HCT116 (cell line): ENCODE measurements at regions not wholly inside any gene's neighbourhood (a gene's known extent, or its start where the extent isn't known, plus 50 kb on each side); places are given as distances from the start of the nearest gene placed in this dataset.

Experiments
- ATF3 ChIP-seq: IDR thresholded peaks from 2 replicates; pipeline ENCODE4 v1.6.1; 2012
- CBX3 ChIP-seq: IDR thresholded peaks from 2 replicates; pipeline ENCODE4 v1.6.1; 2012; ENCODE audit warnings: low read depth
- CTCF ChIP-seq, 3 experiments: fragments of 200-600 bp in 1 of 3; sonication (generic) in 1 of 3; IDR thresholded peaks in 2 of 3; conservative IDR thresholded peaks in 1 of 3; 2 replicates each; pipeline ENCODE4 v1.5.1; 2012 to 2017; ENCODE audit warnings: low read depth in 2 of 3, low read length in 2 of 3, antibody characterized with exemption in 1 of 3, borderline replicate concordance in 1 of 3, control low read depth in 1 of 3, mild to moderate bottlenecking in 1 of 3, mixed read lengths in 1 of 3, mixed run types in 1 of 3, moderate library complexity in 1 of 3; ENCODE audit not compliant: insufficient read depth in 1 of 3
- ELF1 ChIP-seq: IDR thresholded peaks from 2 replicates; pipeline ENCODE4 v1.6.1; 2012; ENCODE audit warnings: low read depth, borderline replicate concordance
- EZH2 ChIP-seq: fragments of 200-600 bp; sonication (generic); IDR thresholded peaks from 2 replicates; pipeline ENCODE4 v1.6.1; 2017; ENCODE audit warnings: antibody characterized with exemption, mixed run types
- POLR2A ChIP-seq: IDR thresholded peaks from 2 replicates; pipeline ENCODE4 v1.7.0; 2011; ENCODE audit warnings: borderline replicate concordance; ENCODE audit not compliant: insufficient read depth, insufficient read length; ENCODE audit errors: extremely low read depth
- POLR2AphosphoS5 ChIP-seq: IDR thresholded peaks from 2 replicates; pipeline ENCODE4 v1.6.1; 2011; ENCODE audit warnings: mild to moderate bottlenecking, low read depth, low read length, moderate library complexity
- REST ChIP-seq: IDR thresholded peaks from 2 replicates; pipeline ENCODE4 v1.6.1; 2012; ENCODE audit warnings: low read depth
- SIN3A ChIP-seq: IDR thresholded peaks from 2 replicates; pipeline ENCODE4 v1.6.1; 2012; ENCODE audit warnings: low read depth
- SP1 ChIP-seq: IDR thresholded peaks from 2 replicates; pipeline ENCODE4 v1.6.1; 2012; ENCODE audit warnings: low read depth
- SRF ChIP-seq: IDR thresholded peaks from 2 replicates; pipeline ENCODE4 v1.6.1; 2012; ENCODE audit warnings: low read depth
- ZFX ChIP-seq: fragments of 450-650 bp; IDR thresholded peaks from 2 replicates; pipeline ENCODE4 v1.6.1; 2017
- ZNF274 ChIP-seq: fragments of 200-500 bp; sonication (Bioruptor generic); IDR thresholded peaks from 2 replicates; pipeline ENCODE4 v1.6.1; 2014; ENCODE audit warnings: mild to moderate bottlenecking, low read depth, low read length, inconsistent platforms

- TF ChIP-seq CBX3 = no peak
- no peak for TF ChIP-seq EZH2
- TF ChIP-seq ZNF274 = no peak
- no peak for TF ChIP-seq CTCF (IDR thresholded peaks at IDR 0.05 in 2 of 3, conservative IDR thresholded peaks at IDR 0.05 in 1 of 3; ENCODE audit: borderline replicate concordance in 1 of 3, insufficient read depth in 1 of 3, low read depth in 2 of 3, low read length in 2 of 3)
- TF ChIP-seq SIN3A = no peak
- TF ChIP-seq POLR2A = no peak
- no peak for TF ChIP-seq SRF
- TF ChIP-seq ELF1 = no peak
- TF ChIP-seq POLR2AphosphoS5 = no peak
- TF ChIP-seq ZFX = no peak
- TF ChIP-seq SP1 = no peak
- no peak for TF ChIP-seq REST
- no peak for TF ChIP-seq ATF3
Observed at GRCh38 chr11:119964136-119965025, 173.5 kb downstream of the TRIM29 start.
